NCI-H526 treated with DMSO at 0.1 percent for 48 hours (cell line): ENCODE measurements at regions not wholly inside any gene's neighbourhood (a gene's known extent, or its start where the extent isn't known, plus 50 kb on each side); places are given as distances from the start of the nearest gene placed in this dataset.
"Not testable (repeated sequence)": the region's sequence is repeated elsewhere in the genome, so short reads cannot be mapped to it uniquely, and the experiment has no call there.

ENCODE experiments used
- DNase-seq: peaks from one replicate; lab custom pipeline; 2025; lab: John Stamatoyannopoulos, UW

- not testable (repeated sequence) for DNase-seq
These were observed 64.8 kb upstream of the METTL9 start for GRCh38 chr16:21534561-21534960.

GRCh38 chr16:21535201-21535600, 64.2 kb upstream of the METTL9 start:
- not testable (repeated sequence) for DNase-seq

GRCh38 chr16:21536740-21537139, 62.6 kb upstream of the METTL9 start:
- DNase-seq: not testable (repeated sequence)

- not testable (repeated sequence) for DNase-seq
These were observed 61.8 kb upstream of the METTL9 start for GRCh38 chr16:21537598-21537997.

- DNase-seq: not testable (repeated sequence)
These were observed 60.2 kb upstream of the METTL9 start for GRCh38 chr16:21539107-21539618.

- DNase-seq: not testable (repeated sequence)
These were observed 58.5 kb upstream of the METTL9 start for GRCh38 chr16:21540770-21541433.

GRCh38 chr16:21541611-21542051, 57.7 kb upstream of the METTL9 start:
- not testable (repeated sequence) for DNase-seq

- DNase-seq: not testable (repeated sequence)
These were observed 57.3 kb upstream of the METTL9 start for GRCh38 chr16:21542075-21542474.

GRCh38 chr16:21542491-21543124, 56.8 kb upstream of the METTL9 start:
- not testable (repeated sequence) for DNase-seq

GRCh38 chr16:21543151-21543836, 56.1 kb upstream of the METTL9 start:
- DNase-seq: not testable (repeated sequence)

- not testable (repeated sequence) for DNase-seq
These were observed 53.6 kb upstream of the METTL9 start for GRCh38 chr16:21545664-21546326.

GRCh38 chr16:21549396-21549795, 50.0 kb upstream of the METTL9 start:
- not testable (repeated sequence) for DNase-seq
